K562 (cell line): ENCODE measurements at regions not wholly inside any gene's neighbourhood (a gene's known extent, or its start where the extent isn't known, plus 50 kb on each side); places are given as distances from the start of the nearest gene placed in this dataset.
"Not testable (repeated sequence)": the region's sequence is repeated elsewhere in the genome, so short reads cannot be mapped to it uniquely, and the experiment has no call there.

Experiments
- ARID1B ChIP-seq: fragments of 450-650 bp; IDR thresholded peaks from 2 replicates; pipeline ENCODE4 v1.6.1; 2016; ENCODE audit warnings: antibody characterized with exemption, mild to moderate bottlenecking, inconsistent platforms
- ARNT ChIP-seq, 2 experiments: fragments of 450-650 bp; IDR thresholded peaks; 2 replicates each; pipeline ENCODE4 v1.6.1; 2016; ENCODE audit warnings: mild to moderate bottlenecking in 1 of 2
- ATF1 ChIP-seq, 2 experiments: fragments of 450-650 bp in 1 of 2; IDR thresholded peaks; 2 replicates each; pipeline ENCODE4 v1.6.1; 2016; ENCODE audit warnings: missing compliant biosample characterization in 1 of 2, missing genetic modification characterization in 1 of 2
- ATF7 ChIP-seq: fragments of 450-650 bp; IDR thresholded peaks from 2 replicates; pipeline ENCODE4 v1.7.1; 2014; ENCODE audit warnings: mild to moderate bottlenecking, moderate library complexity
- CEBPB ChIP-seq: fragments of 450-650 bp; IDR thresholded peaks from 2 replicates; pipeline ENCODE4 v1.6.1; 2016; ENCODE audit warnings: missing genetic modification characterization, missing compliant biosample characterization
- CHAMP1 ChIP-seq: fragments of 450-650 bp; IDR thresholded peaks from 2 replicates; pipeline ENCODE4 v1.6.1; 2016; ENCODE audit warnings: mild to moderate bottlenecking
- CXXC5 ChIP-seq: fragments of 250-450 bp; sonication (Bioruptor Pico); IDR thresholded peaks from 2 replicates; pipeline ENCODE4 v1.8.0; 2022; ENCODE audit warnings: inconsistent platforms, mild to moderate bottlenecking, moderate library complexity
- FOSL1 ChIP-seq: fragments of 200-800 bp; sonication (Bioruptor generic); conservative IDR thresholded peaks from 2 replicates; pipeline ENCODE4 v1.6.1; 2016; ENCODE audit warnings: missing genetic modification characterization, missing compliant biosample characterization
- ID3 ChIP-seq, 2 experiments: fragments of 250-450 bp in 1 of 2; fragments of 450-650 bp in 1 of 2; sonication (Bioruptor Pico) in 1 of 2; IDR thresholded peaks; 2 replicates each; pipeline versions ENCODE4 v1.6.1 to v1.8.0; 2016 to 2021; ENCODE audit warnings: mild to moderate bottlenecking in 2 of 2, moderate library complexity in 2 of 2, missing compliant biosample characterization in 1 of 2, missing genetic modification characterization in 1 of 2
- MAZ ChIP-seq, 2 experiments: fragments of 450-650 bp in 1 of 2; sonication (generic) in 1 of 2; formaldehyde crosslinking; IDR thresholded peaks in 1 of 2; conservative IDR thresholded peaks in 1 of 2; 2 replicates each; pipeline versions ENCODE4 v1.4.0 to v1.5.0; 2020; ENCODE audit warnings: mild to moderate bottlenecking in 1 of 2, missing genetic modification reagents in 1 of 2
- MTA3 ChIP-seq: fragments of 450-650 bp; formaldehyde crosslinking; IDR thresholded peaks from 2 replicates; pipeline ENCODE4 v1.6.1; 2017; ENCODE audit warnings: mild to moderate bottlenecking, borderline replicate concordance
- NBN ChIP-seq: fragments of 450-650 bp; IDR thresholded peaks from 2 replicates; pipeline ENCODE4 v1.6.1; 2016; ENCODE audit warnings: low read depth, mild to moderate bottlenecking
- NRF1 ChIP-seq, 2 experiments: fragments of 450-650 bp; IDR thresholded peaks in 1 of 2; conservative IDR thresholded peaks in 1 of 2; 2 replicates each; pipeline ENCODE4 v1.6.1; 2014; ENCODE audit warnings: mild to moderate bottlenecking in 2 of 2
- PML ChIP-seq: IDR thresholded peaks from 2 replicates; pipeline ENCODE4 v1.6.1; 2012; ENCODE audit warnings: low read length, inconsistent platforms
- SOX6 ChIP-seq: fragments of 450-650 bp; IDR thresholded peaks from 2 replicates; pipeline ENCODE4 v1.6.1; 2014; ENCODE audit warnings: mild to moderate bottlenecking
- TFAP4 ChIP-seq: sonication (generic); formaldehyde crosslinking; IDR thresholded peaks from 2 replicates; pipeline ENCODE4 v1.8.0; 2022; ENCODE audit warnings: missing genetic modification reagents, mild to moderate bottlenecking, moderate library complexity, borderline replicate concordance
- TRIM24 ChIP-seq, 2 experiments: fragments of 450-650 bp; IDR thresholded peaks; 2 replicates each; pipeline ENCODE4 v1.6.1; 2016
- ZBTB2 ChIP-seq: fragments of 450-650 bp; IDR thresholded peaks from 2 replicates; pipeline ENCODE4 v1.6.1; 2016; ENCODE audit warnings: antibody characterized with exemption
- ZEB2 ChIP-seq: fragments of 450-650 bp; IDR thresholded peaks from 2 replicates; pipeline ENCODE4 v1.6.1; 2016
- ZMIZ1 ChIP-seq, 2 experiments: fragments of 150-350 bp in 1 of 2; IDR thresholded peaks; 2 replicates each; pipeline ENCODE4 v1.6.1; 2012 to 2016; ENCODE audit warnings: low read depth in 2 of 2, low read length in 2 of 2, mild to moderate bottlenecking in 1 of 2, moderate library complexity in 1 of 2
- ZNF316 ChIP-seq: fragments of 450-650 bp; IDR thresholded peaks from 2 replicates; pipeline ENCODE4 v1.6.1; 2016

- peak in 1 of 2 experiments; percentile 58; a peak in 1 of 4 replicates for TF ChIP-seq ZMIZ1 (IDR thresholded peaks at IDR 0.05; ENCODE audit: low read depth in 2 of 2, low read length in 2 of 2)
- TF ChIP-seq TRIM24 (IDR thresholded peaks at IDR 0.05), result peak; percentile 90 to 93
- peak; percentile 27 to 48; a peak in 2 of 4 replicates for TF ChIP-seq NRF1 (conservative IDR thresholded peaks at IDR 0.05 in 1 of 2, IDR thresholded peaks at IDR 0.05 in 1 of 2)
- TF ChIP-seq ZEB2, result peak; percentile 97
- TF ChIP-seq FOSL1 (tag), result 0 out of 2 replicates have a peak, but pooled peaks have one; percentile 58
- peak in 1 of 2 experiments; percentile 30; a peak in 2 of 4 replicates for TF ChIP-seq MAZ (CRISPR knock-in tag; conservative IDR thresholded peaks at IDR 0.05 in 1 of 2, IDR thresholded peaks at IDR 0.05 in 1 of 2)
- not testable (repeated sequence) for TF ChIP-seq ATF1, ID3 (CRISPR knock-in tag; IDR thresholded peaks at IDR 0.05)
- TF ChIP-seq ATF1 (tag; IDR thresholded peaks at IDR 0.05), result peak; percentile 55; the same call in 1 of the 2 replicates
- TF ChIP-seq PML, result peak; percentile 86
- TF ChIP-seq ATF7, result peak; percentile 69; the same call in 1 of the 2 replicates
- peak; percentile 68; the same call in 1 of the 2 replicates for TF ChIP-seq CXXC5 (CRISPR knock-in tag)
- peak; percentile 66 for TF ChIP-seq CEBPB (tag)
- peak; percentile 99 for TF ChIP-seq SOX6
- TF ChIP-seq ZNF316, result 0 out of 2 replicates have a peak, but pooled peaks have one; percentile 25
- peak; percentile 84 for TF ChIP-seq CHAMP1
- peak; percentile 83; the same call in 1 of the 2 replicates for TF ChIP-seq MTA3
- TF ChIP-seq NBN, result peak; percentile 85
- TF ChIP-seq ARID1B, result peak; percentile 98
- TF ChIP-seq TFAP4 (CRISPR knock-in tag), result peak; percentile 45
- TF ChIP-seq ZBTB2, result peak; percentile 30; the same call in 1 of the 2 replicates
- TF ChIP-seq ID3 (tag; IDR thresholded peaks at IDR 0.05), result peak; percentile 52; the same call in 1 of the 2 replicates
- TF ChIP-seq ARNT (IDR thresholded peaks at IDR 0.05), result peak; percentile 84 to 86; a peak in 3 of 4 replicates
Measured at GRCh38 chrX:47712675-47713074, 53.7 kb upstream of the UXT start (continued).
